IMR-90 (cell line): ENCODE measurements at regions not wholly inside any gene's neighbourhood (a gene's known extent, or its start where the extent isn't known, plus 50 kb on each side); places are given as distances from the start of the nearest gene placed in this dataset.

Experiments
- CTCF ChIP-seq: conservative IDR thresholded peaks from 2 replicates; pipeline ENCODE4 v1.5.1; 2012; ENCODE audit warnings: mild to moderate bottlenecking, low read depth, low read length, improper control_type of control experiment
- ELK1 ChIP-seq: fragments of 150-350 bp; IDR thresholded peaks from 2 replicates; pipeline ENCODE4 v1.6.1; 2016; ENCODE audit warnings: low read depth, mild to moderate bottlenecking, low read length, moderate library complexity, borderline replicate concordance
- MAZ ChIP-seq: IDR thresholded peaks from 2 replicates; pipeline ENCODE4 v1.6.1; 2012; ENCODE audit warnings: low read depth, mild to moderate bottlenecking, low read length, improper control_type of control experiment, moderate library complexity, borderline replicate concordance
- MXI1 ChIP-seq: IDR thresholded peaks from 2 replicates; pipeline ENCODE4 v1.6.1; 2012; ENCODE audit warnings: low read depth, mild to moderate bottlenecking, low read length, moderate library complexity, borderline replicate concordance
- RAD21 ChIP-seq: IDR thresholded peaks from 2 replicates; pipeline ENCODE4 v1.6.1; 2012; ENCODE audit warnings: low read length, improper control_type of control experiment
- RFX5 ChIP-seq: IDR thresholded peaks from 2 replicates; pipeline ENCODE4 v1.8.0; 2012; ENCODE audit warnings: low read depth, mild to moderate bottlenecking, low read length, moderate library complexity
- SMC3 ChIP-seq: fragments of 150-350 bp; IDR thresholded peaks from 2 replicates; pipeline ENCODE4 v1.6.1; 2016; ENCODE audit warnings: low read depth, mild to moderate bottlenecking, antibody characterized with exemption, low read length, moderate library complexity

GRCh38 chr12:107362960-107363359 is 269.6 kb upstream of the CRY1 start:
- TF ChIP-seq ELK1 (no peak), MXI1 (no peak), CTCF (no peak), SMC3 (no peak), MAZ (no peak), RAD21 (no peak), RFX5 (no peak)
